ENCODE measurements at regions not wholly inside any gene's neighbourhood (a gene's known extent, or its start where the extent isn't known, plus 50 kb on each side); places are given as distances from the start of the nearest gene placed in this dataset.
"Not testable (repeated sequence)": the region's sequence is repeated elsewhere in the genome, so short reads cannot be mapped to it uniquely, and the experiment has no call there.

GRCh38 chr17:22305356-22306071 is 613.2 kb downstream of the KCNJ18 start:
- no peak for DNase-seq

GRCh38 chr17:22310292-22310691 is 618.0 kb downstream of the KCNJ18 start:
- DNase-seq = not testable (repeated sequence)

- DNase-seq = peak in 11 of 51 donors; percentile 4 to 58 (median 33)
These were observed 618.7 kb downstream of the KCNJ18 start for GRCh38 chr17:22310717-22311686.

GRCh38 chr17:22321001-22321400 is 628.7 kb downstream of the KCNJ18 start:
- not testable (repeated sequence) for DNase-seq

GRCh38 chr17:22322893-22323550 is 630.7 kb downstream of the KCNJ18 start:
- DNase-seq = not testable (repeated sequence)

GRCh38 chr17:22337467-22337866 is 645.1 kb downstream of the KCNJ18 start:
- no peak for DNase-seq

GRCh38 chr17:22356603-22357002 is 664.3 kb downstream of the KCNJ18 start:
- not testable (repeated sequence) for DNase-seq

GRCh38 chr17:22370988-22371387 is 678.7 kb downstream of the KCNJ18 start:
- DNase-seq = not testable (repeated sequence)

- DNase-seq = no peak
These were observed 681.6 kb downstream of the KCNJ18 start for GRCh38 chr17:22373911-22374310.

- DNase-seq = no peak
These were observed 682.4 kb downstream of the KCNJ18 start for GRCh38 chr17:22374741-22375140.

- not testable (repeated sequence) for DNase-seq
These were observed 684.4 kb downstream of the KCNJ18 start for GRCh38 chr17:22376747-22377146.

GRCh38 chr17:22378748-22379147 is 686.4 kb downstream of the KCNJ18 start:
- not testable (repeated sequence) for DNase-seq

GRCh38 chr17:22381589-22381988 is 689.3 kb downstream of the KCNJ18 start:
- not testable (repeated sequence) for DNase-seq

GRCh38 chr17:22383772-22384460 is 691.6 kb downstream of the KCNJ18 start:
- DNase-seq = not testable (repeated sequence)

- DNase-seq = not testable (repeated sequence)
These were observed 692.1 kb downstream of the KCNJ18 start for GRCh38 chr17:22384461-22384800.

GRCh38 chr17:22398446-22398845 is 706.1 kb downstream of the KCNJ18 start:
- not testable (repeated sequence) for DNase-seq

GRCh38 chr17:22399037-22399436 is 706.7 kb downstream of the KCNJ18 start:
- not testable (repeated sequence) for DNase-seq

GRCh38 chr17:22405080-22405479 is 712.8 kb downstream of the KCNJ18 start:
- not testable (repeated sequence) for DNase-seq

GRCh38 chr17:22409160-22409751 is 716.9 kb downstream of the KCNJ18 start:
- no peak for DNase-seq

GRCh38 chr17:22410136-22410535 is 717.8 kb downstream of the KCNJ18 start:
- DNase-seq = no peak

All from hypothalamus (tissue), 51 donors.